ENCODE measurements at regions not wholly inside any gene's neighbourhood (a gene's known extent, or its start where the extent isn't known, plus 50 kb on each side); places are given as distances from the start of the nearest gene placed in this dataset.

DNA sequence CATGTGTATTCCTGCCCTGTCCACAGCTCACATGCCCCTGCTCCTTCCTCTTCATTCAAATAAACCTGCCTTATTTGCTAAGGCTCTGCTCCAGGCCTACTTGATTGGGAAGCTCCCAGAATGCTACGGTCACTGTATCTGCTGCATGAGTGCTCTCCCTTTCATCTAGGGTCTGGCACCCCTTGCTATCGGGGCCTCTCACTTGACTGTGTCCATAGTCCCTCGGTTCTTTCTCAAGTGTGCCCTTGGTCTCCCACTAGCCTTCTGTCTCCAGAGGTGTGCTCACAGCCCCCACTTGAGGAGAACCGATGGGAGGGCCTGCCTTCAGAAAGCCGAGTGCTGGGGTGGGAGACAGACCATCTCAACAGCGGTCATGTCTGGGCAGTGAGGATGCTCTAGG lies 57.4 kb upstream of the NMNAT3 start:
- intact Hi-C loops (cut with micrococcal nuclease) = no loop called here

DNA sequence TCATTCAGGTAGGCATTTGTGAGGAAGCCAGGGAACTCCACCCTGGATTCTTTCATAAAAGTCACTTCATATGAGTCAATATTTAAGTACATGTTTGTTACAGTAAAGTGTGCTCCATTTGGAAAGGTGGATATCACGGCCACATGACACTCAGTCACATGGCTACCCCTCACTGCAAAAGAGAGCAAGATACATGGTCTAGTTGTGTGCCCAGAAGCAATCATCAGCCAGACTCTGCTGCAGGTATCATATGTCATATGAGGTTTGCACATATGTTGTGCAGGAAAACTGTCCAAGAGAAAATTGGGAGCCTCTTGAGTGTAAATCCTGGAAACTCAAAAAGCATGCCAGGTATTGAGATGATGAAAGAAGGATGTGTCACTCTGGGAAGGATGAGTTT lies 55.0 kb upstream of the NMNAT3 start:
- intact Hi-C loops (cut with micrococcal nuclease) = no loop called here

GRCh38 chr3:139729300-139729699 lies 51.5 kb upstream of the NMNAT3 start:
- intact Hi-C loops (cut with micrococcal nuclease) = no loop called here

GRCh38 chr3:139728414-139728813 lies 50.6 kb upstream of the NMNAT3 start:
- intact Hi-C loops (cut with micrococcal nuclease) = no loop called here

All from T-helper 1 cell treated with Interleukin-12 subunit alpha and Interleukin-12 subunit beta and Interleukin-4 antibody, amounts not matched to agents 30 ng/mL and 1 ng/mL, for 36 hours (primary cell).